Spleen (tissue), 11 donors: ENCODE measurements at regions not wholly inside any gene's neighbourhood (a gene's known extent, or its start where the extent isn't known, plus 50 kb on each side); places are given as distances from the start of the nearest gene placed in this dataset.

Experiments
- DNase-seq: peaks from one replicate; pipeline ENCODE4 v3.0.0-alpha.2; 2020
- H3K27ac ChIP-seq, 8 donors: fragments of 200-600 bp; sonication (generic) in 7 of 8; 1 replicate in 4 of 8; 2 replicates in 4 of 8; pipeline versions ENCODE4 v1.5.0 to v1.8.0; 2016 to 2021; ENCODE audit warnings: inconsistent platforms in 4 of 8, mild to moderate bottlenecking in 4 of 8, moderate library complexity in 1 of 8
- H3K27me3 ChIP-seq, 7 donors: fragments of 200-600 bp; sonication (generic) in 6 of 7; replicated peaks in 1 of 7; 1 replicate in 4 of 7; 2 replicates in 3 of 7; pipeline versions ENCODE4 v1.5.0 to v1.8.0; 2016 to 2021; ENCODE audit warnings: inconsistent platforms in 3 of 7, mild to moderate bottlenecking in 1 of 7
- H3K36me3 ChIP-seq, 6 donors: fragments of 200-600 bp; sonication (generic) in 5 of 6; 1 replicate in 4 of 6; 2 replicates in 2 of 6; pipeline versions ENCODE4 v1.5.0 to v1.8.0; 2016 to 2021; ENCODE audit warnings: inconsistent platforms in 2 of 6
- H3K4me1 ChIP-seq, 6 donors: fragments of 200-600 bp; sonication (generic) in 5 of 6; 1 replicate in 3 of 6; 2 replicates in 3 of 6; pipeline versions ENCODE4 v1.5.0 to v1.8.0; 2016 to 2021; ENCODE audit warnings: inconsistent platforms in 3 of 6
- H3K4me3 ChIP-seq, 8 donors: fragments of 200-600 bp; sonication (generic) in 7 of 8; 1 replicate in 4 of 8; 2 replicates in 4 of 8; pipeline versions ENCODE4 v1.5.0 to v1.8.0; 2016 to 2021; ENCODE audit warnings: inconsistent platforms in 4 of 8, mild to moderate bottlenecking in 4 of 8, moderate library complexity in 2 of 8
- H3K9me3 ChIP-seq, 8 donors: fragments of 200-600 bp; sonication (generic) in 7 of 8; 1 replicate in 4 of 8; 2 replicates in 4 of 8; pipeline versions ENCODE4 v1.5.0 to v1.8.0; 2016 to 2021; ENCODE audit warnings: inconsistent platforms in 4 of 8
- POLR2A ChIP-seq, 3 donors: fragments of 450-650 bp; IDR thresholded peaks; one replicate each; pipeline ENCODE4 v1.5.1; 2017; ENCODE audit warnings: antibody characterized with exemption in 3 of 3, mild to moderate bottlenecking in 1 of 3
- POLR2AphosphoS5 ChIP-seq, 3 donors: sonication (generic); formaldehyde crosslinking; IDR thresholded peaks; one replicate each; pipeline ENCODE4 v1.5.1; 2017; ENCODE audit warnings: antibody characterized with exemption in 3 of 3
- WGBS, 5 donors: extraction: QIAGEN DNeasy Blood & Tissue Kit in 3 of 5; methylation state at CpG; one replicate each; pipeline versions ENCODE4 v1.1.5 to v1.1.7; 2013 to 2018; 5-methylcytosine and 5-hydroxymethylcytosine counted together
- intact Hi-C: fragments of 100-400 bp; cut with DNase I; formaldehyde crosslinking; loops from one replicate; pipeline ENCODE4 v1.15.0; 2023; ENCODE audit warnings: low total_unique reads
- TF ChIP-seq, protein P1 (sequence below), 11 experiments: fragments of 200-600 bp in 7 of 11; fragments of 450-650 bp in 4 of 11; sonication (generic) in 4 of 11; IDR thresholded peaks in 8 of 11; conservative IDR thresholded peaks in 3 of 11; 1 replicate in 7 of 11; 2 replicates in 4 of 11; pipeline versions ENCODE4 v1.4.0 to v1.8.0; 2016 to 2021; ENCODE audit warnings: antibody characterized with exemption in 11 of 11, inconsistent platforms in 4 of 11, mild to moderate bottlenecking in 1 of 11
- donor health status: healthy with polysubstance abuse.
- donor health status: DM: no; HTN: no; CAD: no; lungs with moderate emphysema.
- donor health status: DM: no; HTN: no; CAD: no.
- donor health status: Bipolar disorder and iron deficiency.
- donor health status: healthy.
- donor health status: DM: no; HTN: no; CAD: no.
- donor health status: DM: yes; HTN: yes; CAD: no.

GRCh38 chr6:112665815-112666214, 318.7 kb downstream of the RFPL4B start:
- H3K4me3 ChIP-seq = no peak overlapping the region
- TF ChIP-seq, protein P1, sequence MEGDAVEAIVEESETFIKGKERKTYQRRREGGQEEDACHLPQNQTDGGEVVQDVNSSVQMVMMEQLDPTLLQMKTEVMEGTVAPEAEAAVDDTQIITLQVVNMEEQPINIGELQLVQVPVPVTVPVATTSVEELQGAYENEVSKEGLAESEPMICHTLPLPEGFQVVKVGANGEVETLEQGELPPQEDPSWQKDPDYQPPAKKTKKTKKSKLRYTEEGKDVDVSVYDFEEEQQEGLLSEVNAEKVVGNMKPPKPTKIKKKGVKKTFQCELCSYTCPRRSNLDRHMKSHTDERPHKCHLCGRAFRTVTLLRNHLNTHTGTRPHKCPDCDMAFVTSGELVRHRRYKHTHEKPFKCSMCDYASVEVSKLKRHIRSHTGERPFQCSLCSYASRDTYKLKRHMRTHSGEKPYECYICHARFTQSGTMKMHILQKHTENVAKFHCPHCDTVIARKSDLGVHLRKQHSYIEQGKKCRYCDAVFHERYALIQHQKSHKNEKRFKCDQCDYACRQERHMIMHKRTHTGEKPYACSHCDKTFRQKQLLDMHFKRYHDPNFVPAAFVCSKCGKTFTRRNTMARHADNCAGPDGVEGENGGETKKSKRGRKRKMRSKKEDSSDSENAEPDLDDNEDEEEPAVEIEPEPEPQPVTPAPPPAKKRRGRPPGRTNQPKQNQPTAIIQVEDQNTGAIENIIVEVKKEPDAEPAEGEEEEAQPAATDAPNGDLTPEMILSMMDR (IDR thresholded peaks at IDR 0.05 in 8 of 11, conservative IDR thresholded peaks at IDR 0.05 in 3 of 11) = no peak
- TF ChIP-seq POLR2A (IDR thresholded peaks at IDR 0.05) (no peak), POLR2AphosphoS5 (IDR thresholded peaks at IDR 0.05) (no peak)
- intact Hi-C loops = no loop called here
- H3K27me3 ChIP-seq = no peaks in the 10 kb centered on the region
- no peaks in the 10 kb centered on the region for H3K4me1 ChIP-seq
- DNase-seq = no peak
- peaks cover 0 to 11% (median 0%) of the 10 kb centered on the region in 8 donors for H3K9me3 ChIP-seq
- H3K27ac ChIP-seq = no peak overlapping the region
- no peaks in the 10 kb centered on the region for H3K36me3 ChIP-seq
- 80 to 98% (median 84%) methylated on average over 1 of the region's 1 CpG for WGBS, 5 donors

- Histone ChIP-seq H3K27me3 (no peaks in the 10 kb centered on the region), H3K4me1 (no peaks in the 10 kb centered on the region), H3K9me3 (peaks cover 0 to 11% (median 0%) of the 10 kb centered on the region in 8 donors), H3K27ac (no peak overlapping the region), H3K36me3 (no peaks in the 10 kb centered on the region), H3K4me3 (no peak overlapping the region)
- TF ChIP-seq, protein P1 (IDR thresholded peaks at IDR 0.05 in 8 of 11, conservative IDR thresholded peaks at IDR 0.05 in 3 of 11) = no peak
- TF ChIP-seq POLR2A (IDR thresholded peaks at IDR 0.05) = no peak
- TF ChIP-seq POLR2AphosphoS5 (IDR thresholded peaks at IDR 0.05) = no peak
- intact Hi-C loops = no loop called here
- DNase-seq = peak; percentile 50
Measured at GRCh38 chr6:112667427-112667826, 320.3 kb downstream of the RFPL4B start.

DNA sequence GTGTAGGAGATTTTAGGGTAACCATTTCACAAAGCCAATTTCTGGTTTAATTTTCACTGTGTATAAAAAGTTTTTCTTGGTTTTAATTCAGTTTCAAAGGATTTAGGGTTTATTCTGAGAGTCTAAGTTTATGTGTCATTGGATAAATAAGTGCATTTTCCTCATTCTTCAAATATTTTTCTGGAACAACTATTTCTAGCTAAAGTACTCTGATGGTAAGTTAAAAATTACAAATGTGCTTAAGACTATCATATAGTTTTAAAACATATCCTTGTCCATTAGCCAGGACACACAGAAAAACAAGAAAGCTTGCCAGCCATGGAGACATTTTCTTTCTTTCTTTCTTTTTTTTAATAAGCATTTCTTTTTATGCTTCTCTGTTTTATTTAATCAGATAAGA, 333.0 kb downstream of the RFPL4B start:
- Histone ChIP-seq H3K27ac (no peak overlapping the region), H3K9me3 (peaks cover 0 to 5% (median 1%) of the 10 kb centered on the region in 8 donors), H3K36me3 (no peaks in the 10 kb centered on the region), H3K4me3 (no peak overlapping the region), H3K4me1 (no peaks in the 10 kb centered on the region), H3K27me3 (no peaks in the 10 kb centered on the region)
- DNase-seq = no peak
- TF ChIP-seq POLR2A (IDR thresholded peaks at IDR 0.05) (no peak), POLR2AphosphoS5 (IDR thresholded peaks at IDR 0.05) (no peak)
- TF ChIP-seq, protein P1 (IDR thresholded peaks at IDR 0.05 in 8 of 11, conservative IDR thresholded peaks at IDR 0.05 in 3 of 11) = no peak
- intact Hi-C loops = no loop called here

DNA sequence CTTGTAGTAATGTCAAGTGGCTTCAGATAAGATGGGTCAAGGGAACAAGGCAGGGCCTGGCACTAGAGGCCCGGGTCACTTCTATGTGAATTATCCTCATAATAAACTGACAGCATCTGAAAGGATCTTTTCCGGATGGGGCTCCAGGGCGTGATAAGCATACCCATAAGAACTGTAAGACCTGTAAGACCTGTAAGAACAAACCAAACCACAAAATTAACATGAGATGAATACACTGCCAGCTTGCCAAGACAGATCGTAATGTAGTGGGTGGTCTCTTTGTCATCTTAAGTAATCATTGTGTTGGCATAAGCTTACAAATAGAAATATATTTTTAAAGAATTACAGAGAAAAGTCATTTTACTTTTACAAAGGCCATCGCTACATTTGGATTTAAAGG, 334.9 kb downstream of the RFPL4B start:
- Histone ChIP-seq H3K27me3 (no peaks in the 10 kb centered on the region), H3K27ac (no peak overlapping the region), H3K36me3 (no peaks in the 10 kb centered on the region), H3K4me1 (no peaks in the 10 kb centered on the region), H3K9me3 (no peaks in the 10 kb centered on the region), H3K4me3 (no peak overlapping the region)
- 59 to 75% (median 67%) methylated on average over 5 of the region's 5 CpGs for WGBS, 5 donors
- intact Hi-C loops = no loop called here
- no peak for DNase-seq
- TF ChIP-seq, protein P1 (IDR thresholded peaks at IDR 0.05 in 8 of 11, conservative IDR thresholded peaks at IDR 0.05 in 3 of 11) = no peak
- TF ChIP-seq POLR2AphosphoS5 (IDR thresholded peaks at IDR 0.05) (no peak), POLR2A (IDR thresholded peaks at IDR 0.05) (no peak)
